GM21786 (cell line): ENCODE measurements at regions not wholly inside any gene's neighbourhood (a gene's known extent, or its start where the extent isn't known, plus 50 kb on each side); places are given as distances from the start of the nearest gene placed in this dataset.

Experiments used
- ATAC-seq: cut with Tn5 transposase; IDR thresholded peaks from one replicate; pipeline ENCODE4 v1.9.1; 2021; ENCODE audit not compliant: unreplicated experiment

GRCh38 chr6:153882411-153882810 is 156.6 kb upstream of the OPRM1 start:
- no peak for ATAC-seq

- ATAC-seq, result no peak
These were observed 165.5 kb upstream of the OPRM1 start for GRCh38 chr6:153873541-153873940.

- ATAC-seq, result no peak
These were observed 166.1 kb upstream of the OPRM1 start for GRCh38 chr6:153872946-153873345.

- no peak for ATAC-seq
These were observed 176.1 kb upstream of the OPRM1 start for GRCh38 chr6:153862927-153863326.

- no peak for ATAC-seq
These were observed 176.9 kb upstream of the OPRM1 start for GRCh38 chr6:153862139-153862538.

- no peak for ATAC-seq
These were observed 180.5 kb upstream of the OPRM1 start for GRCh38 chr6:153858529-153858928.

GRCh38 chr6:153856929-153857376 is 182.1 kb upstream of the OPRM1 start:
- no peak for ATAC-seq

- no peak for ATAC-seq
These were observed 186.6 kb upstream of the OPRM1 start for GRCh38 chr6:153852481-153852880.

- ATAC-seq, result no peak
These were observed 187.0 kb upstream of the OPRM1 start for GRCh38 chr6:153852034-153852433.

- ATAC-seq, result no peak
These were observed 189.8 kb upstream of the OPRM1 start for GRCh38 chr6:153849072-153849779.

GRCh38 chr6:153843420-153843819 is 195.6 kb upstream of the OPRM1 start:
- no peak for ATAC-seq

GRCh38 chr6:153842491-153842890 is 196.5 kb upstream of the OPRM1 start:
- ATAC-seq, result no peak

- no peak for ATAC-seq
These were observed 198.8 kb upstream of the OPRM1 start for GRCh38 chr6:153840039-153840850.

GRCh38 chr6:153832543-153832942 is 206.5 kb upstream of the OPRM1 start:
- ATAC-seq, result no peak

- no peak for ATAC-seq
These were observed 207.5 kb upstream of the OPRM1 start for GRCh38 chr6:153831350-153832078.

GRCh38 chr6:153817173-153817572 is 221.9 kb upstream of the OPRM1 start:
- ATAC-seq, result no peak

GRCh38 chr6:153816366-153816765 is 222.7 kb upstream of the OPRM1 start:
- no peak for ATAC-seq

- no peak for ATAC-seq
These were observed 224.9 kb upstream of the OPRM1 start for GRCh38 chr6:153814136-153814535.

GRCh38 chr6:153804755-153805330 is 234.2 kb upstream of the OPRM1 start:
- no peak for ATAC-seq

GRCh38 chr6:153801917-153802316 is 237.1 kb upstream of the OPRM1 start:
- no peak for ATAC-seq

GRCh38 chr6:153800580-153801188 is 238.4 kb upstream of the OPRM1 start:
- ATAC-seq, result no peak
